SK-N-SH (cell line): ENCODE measurements at regions not wholly inside any gene's neighbourhood (a gene's known extent, or its start where the extent isn't known, plus 50 kb on each side); places are given as distances from the start of the nearest gene placed in this dataset.

Source experiments
- CTCF ChIA-PET: fragments of 300-600, 350-600 bp; formaldehyde crosslinking; extraction: SDS; loops from one replicate; lab custom pipeline; 2021; lab: Yijun Ruan, JAX
- POLR2A ChIA-PET: fragments of 350-600 bp; sonication (Branson Sonifier 250); formaldehyde crosslinking; extraction: SDS; loops from one replicate; lab custom pipeline; 2020; ENCODE audit warnings: antibody characterized with exemption, inconsistent platforms; lab: Yijun Ruan, JAX
- DNase-seq: peaks from one replicate; pipeline ENCODE4 v3.0.0; 2012
- H2AFZ ChIP-seq: fragments of 200-600 bp; sonication (generic); 2 replicates; pipeline ENCODE4 v1.8.1; 2016; ENCODE audit warnings: antibody characterized with exemption, mild to moderate bottlenecking, low read depth
- H3F3A ChIP-seq: fragments of 200-600 bp; sonication (generic); replicated peaks from 2 replicates; pipeline ENCODE3; 2016; ENCODE audit warnings: antibody characterized with exemption, mild to moderate bottlenecking; ENCODE audit not compliant: insufficient read depth
- H3K27ac ChIP-seq, 2 experiments: fragments of 200-500 bp in 1 of 2; fragments of 200-600 bp in 1 of 2; sonication (Bioruptor generic) in 1 of 2; sonication (generic), shearing (Covaris generic) in 1 of 2; 2 replicates each; pipeline versions ENCODE4 v1.5.1 to v1.6.1; 2014 to 2016; ENCODE audit warnings: low read depth in 2 of 2, inconsistent platforms in 1 of 2, low read length in 1 of 2, mild to moderate bottlenecking in 1 of 2, mixed read lengths in 1 of 2
- H3K27me3 ChIP-seq: fragments of 200-600 bp; sonication (generic), shearing (Covaris generic); 2 replicates; pipeline ENCODE4 v1.6.1; 2016; ENCODE audit warnings: mixed run types; ENCODE audit not compliant: insufficient read depth
- H3K36me3 ChIP-seq, 2 experiments: fragments of 200-500 bp in 1 of 2; fragments of 200-600 bp in 1 of 2; sonication (Bioruptor generic) in 1 of 2; sonication (generic) in 1 of 2; replicated peaks in 1 of 2; 2 replicates each; pipeline versions ENCODE3 to v1.5.1; 2014 to 2016; ENCODE audit warnings: low read length in 1 of 2, mild to moderate bottlenecking in 1 of 2; ENCODE audit not compliant: insufficient read depth in 2 of 2, control insufficient read depth in 1 of 2
- H3K4me1 ChIP-seq, 2 experiments: fragments of 200-500 bp in 1 of 2; fragments of 200-600 bp in 1 of 2; sonication (Bioruptor generic) in 1 of 2; sonication (generic), shearing (Covaris generic) in 1 of 2; 2 replicates each; pipeline versions ENCODE4 v1.5.1 to v1.6.1; 2014 to 2016; ENCODE audit warnings: low read depth in 1 of 2, low read length in 1 of 2, mixed run types in 1 of 2; ENCODE audit not compliant: insufficient read depth in 2 of 2, control insufficient read depth in 1 of 2
- H3K4me2 ChIP-seq: fragments of 200-600 bp; sonication (generic), shearing (Covaris generic); 2 replicates; pipeline ENCODE4 v1.6.1; 2017; ENCODE audit warnings: mixed run types
- H3K4me3 ChIP-seq, 2 experiments: fragments of 200-500 bp in 1 of 2; fragments of 200-600 bp in 1 of 2; sonication (Bioruptor generic) in 1 of 2; sonication (generic), shearing (Covaris generic) in 1 of 2; 2 replicates each; pipeline versions ENCODE4 v1.5.1 to v1.8.1; 2014 to 2016; ENCODE audit warnings: low read depth in 2 of 2, inconsistent platforms in 1 of 2, low read length in 1 of 2, mild to moderate bottlenecking in 1 of 2, mixed read lengths in 1 of 2, moderate library complexity in 1 of 2
- H3K79me2 ChIP-seq: fragments of 200-600 bp; sonication (generic); 2 replicates; pipeline ENCODE4 v1.8.1; 2017; ENCODE audit warnings: mild to moderate bottlenecking; ENCODE audit not compliant: insufficient read depth
- H3K9ac ChIP-seq: fragments of 200-600 bp; sonication (generic); 2 replicates; pipeline ENCODE4 v1.6.1; 2017; ENCODE audit warnings: mixed run types
- H3K9me2 ChIP-seq: fragments of 200-600 bp; sonication (generic); 2 replicates; pipeline ENCODE4 v1.6.1; 2017; ENCODE audit warnings: mixed run types
- H3K9me3 ChIP-seq: fragments of 200-600 bp; sonication (generic); 2 replicates; pipeline ENCODE4 v1.6.1; 2017; ENCODE audit warnings: mixed run types, mild to moderate bottlenecking, moderate library complexity
- H4K20me1 ChIP-seq: fragments of 200-600 bp; sonication (generic); 2 replicates; pipeline ENCODE4 v1.6.1; 2017; ENCODE audit warnings: mild to moderate bottlenecking, mixed run types; ENCODE audit not compliant: insufficient read depth
- CHD2 ChIP-seq: fragments of 150-350 bp; IDR thresholded peaks from 2 replicates; pipeline ENCODE4 v1.6.1; 2018; ENCODE audit warnings: low read length; ENCODE audit not compliant: partially characterized antibody
- EZH2phosphoT487 ChIP-seq: fragments of 200-600 bp; sonication (generic); IDR thresholded peaks from 2 replicates; pipeline ENCODE4 v1.6.1; 2017; ENCODE audit warnings: low read depth, mixed run types, mild to moderate bottlenecking, antibody characterized with exemption, moderate library complexity, borderline replicate concordance
- FOSL2 ChIP-seq: IDR thresholded peaks from 2 replicates; pipeline ENCODE4 v1.4.0; 2012; ENCODE audit warnings: low read depth, mild to moderate bottlenecking, moderate library complexity, borderline replicate concordance
- GABPA ChIP-seq: IDR thresholded peaks from 2 replicates; pipeline ENCODE4 v1.4.0; 2012; ENCODE audit warnings: low read depth, mild to moderate bottlenecking
- IRF3 ChIP-seq: fragments of 150-350 bp; IDR thresholded peaks from 2 replicates; pipeline ENCODE4 v1.6.1; 2016; ENCODE audit warnings: mild to moderate bottlenecking, low read depth, low read length
- JUND ChIP-seq: IDR thresholded peaks from 2 replicates; pipeline ENCODE4 v1.4.0; 2012
- MAX ChIP-seq: IDR thresholded peaks from 2 replicates; pipeline ENCODE4 v1.4.0; 2012; ENCODE audit warnings: low read depth
- MXI1 ChIP-seq: IDR thresholded peaks from 2 replicates; pipeline ENCODE4 v1.6.1; 2012; ENCODE audit warnings: mild to moderate bottlenecking, low read depth, low read length, improper control_type of control experiment
- NFIC ChIP-seq: IDR thresholded peaks from 2 replicates; pipeline ENCODE4 v1.4.0; 2012; ENCODE audit warnings: borderline replicate concordance
- NRF1 ChIP-seq: IDR thresholded peaks from 2 replicates; pipeline ENCODE4 v1.6.1; 2012; ENCODE audit warnings: low read depth, mild to moderate bottlenecking, low read length
- RAD21 ChIP-seq: IDR thresholded peaks from 2 replicates; pipeline ENCODE4 v1.6.1; 2012; ENCODE audit warnings: mild to moderate bottlenecking, low read length
- RCOR1 ChIP-seq: fragments of 150-350 bp; IDR thresholded peaks from 2 replicates; pipeline ENCODE4 v1.6.1; 2017; ENCODE audit warnings: antibody characterized with exemption, low read length
- REST ChIP-seq: IDR thresholded peaks from 2 replicates; pipeline ENCODE4 v1.6.1; 2012; ENCODE audit warnings: mild to moderate bottlenecking, low read depth, low read length, moderate library complexity
- RXRA ChIP-seq: IDR thresholded peaks from 2 replicates; pipeline ENCODE4 v1.4.0; 2012; ENCODE audit warnings: low read depth, mild to moderate bottlenecking, borderline replicate concordance
- SMC3 ChIP-seq: IDR thresholded peaks from 2 replicates; pipeline ENCODE4 v1.6.1; 2012; ENCODE audit warnings: low read depth, low read length, improper control_type of control experiment
- TAF1 ChIP-seq: IDR thresholded peaks from 2 replicates; pipeline ENCODE4 v1.6.1; 2012; ENCODE audit warnings: low read depth, mild to moderate bottlenecking, low read length, moderate library complexity, borderline replicate concordance
- TEAD4 ChIP-seq: IDR thresholded peaks from 2 replicates; pipeline ENCODE4 v1.4.0; 2012; ENCODE audit warnings: mild to moderate bottlenecking, borderline replicate concordance; ENCODE audit not compliant: insufficient read depth
- WGBS: methylation state at CpG from one replicate; pipeline ENCODE4 v1.1.6; 2017; ENCODE audit warnings: low lambda C conversion rate; 5-methylcytosine and 5-hydroxymethylcytosine counted together

- Histone ChIP-seq H3K9me2 (no peaks in the 10 kb centered on the region), H2AFZ (no peak overlapping the region), H3K4me2 (no peak overlapping the region), H3K36me3 (no peaks in the 10 kb centered on the region), H3K9ac (no peak overlapping the region), H3F3A (no peaks in the 10 kb centered on the region), H3K9me3 (no peaks in the 10 kb centered on the region), H3K27ac (no peak overlapping the region), H3K27me3 (no peaks in the 10 kb centered on the region), H3K4me3 (no peak overlapping the region), H3K79me2 (no peaks in the 10 kb centered on the region), H3K4me1 (no peaks in the 10 kb centered on the region), H4K20me1 (no peaks in the 10 kb centered on the region)
- 2% methylated on average over 1 of the region's 1 CpG for WGBS
- no peak for DNase-seq
- ChIA-PET CTCF (no interaction called here), POLR2A (no interaction called here)
- TF ChIP-seq SMC3 (no peak), RAD21 (peak; percentile 6; the same call in 1 of the 2 replicates)
Observed at GRCh38 chr3:152695840-152696239, 139.1 kb upstream of the P2RY1 start.

- Histone ChIP-seq H3K27me3 (no peaks in the 10 kb centered on the region), H3K9me3 (no peaks in the 10 kb centered on the region), H3K4me1 (no peaks in the 10 kb centered on the region), H3K79me2 (no peaks in the 10 kb centered on the region), H3K4me3 (no peak overlapping the region), H3K9ac (no peak overlapping the region), H3F3A (no peaks in the 10 kb centered on the region), H3K27ac (no peak overlapping the region), H2AFZ (no peak overlapping the region), H3K9me2 (no peaks in the 10 kb centered on the region), H3K4me2 (no peak overlapping the region), H3K36me3 (no peaks in the 10 kb centered on the region), H4K20me1 (no peaks in the 10 kb centered on the region)
- DNase-seq = no peak
- no peak for TF ChIP-seq EZH2phosphoT487
- TF ChIP-seq SMC3 = no peak
- TF ChIP-seq CHD2 = no peak
- no peak for TF ChIP-seq NFIC
- ChIA-PET POLR2A (no interaction called here), CTCF (no interaction called here)
Observed at GRCh38 chr3:152696962-152697361, 138.0 kb upstream of the P2RY1 start.

GRCh38 chr3:152703245-152703890 is 131.6 kb upstream of the P2RY1 start:
- Histone ChIP-seq H3K27me3 (no peaks in the 10 kb centered on the region), H3K36me3 (no peaks in the 10 kb centered on the region), H4K20me1 (no peaks in the 10 kb centered on the region), H3K27ac (no peak overlapping the region), H3K4me1 (peaks cover 0 to 6% of the 10 kb centered on the region in 2 experiments; a peak in 2 of 4 replicates), H3K9me2 (no peaks in the 10 kb centered on the region), H3K4me3 (no peak overlapping the region), H2AFZ (no peak overlapping the region), H3K9me3 (no peaks in the 10 kb centered on the region), H3K9ac (no peak overlapping the region), H3K4me2 (no peak overlapping the region), H3F3A (no peaks in the 10 kb centered on the region), H3K79me2 (no peaks in the 10 kb centered on the region)
- POLR2A ChIA-PET = no interaction called here
- CTCF ChIA-PET = no interaction called here
- no peak for DNase-seq
- TF ChIP-seq GABPA (no peak), TEAD4 (no peak), REST (no peak), RXRA (no peak), NRF1 (no peak), FOSL2 (no peak), MAX (no peak), TAF1 (no peak), MXI1 (no peak), IRF3 (no peak), JUND (no peak), EZH2phosphoT487 (no peak), NFIC (no peak), RCOR1 (no peak)
- 36% methylated on average over 3 of the region's 3 CpGs for WGBS
